SU-DHL-6 (cell line): ENCODE measurements at regions not wholly inside any gene's neighbourhood (a gene's known extent, or its start where the extent isn't known, plus 50 kb on each side); places are given as distances from the start of the nearest gene placed in this dataset.

Experiments used
- CTCF ChIP-seq: fragments of 200-600 bp; sonication (generic); IDR thresholded peaks from one replicate; pipeline ENCODE4 v1.5.1; 2017; ENCODE audit warnings: antibody characterized with exemption, mild to moderate bottlenecking, low read length, moderate library complexity; ENCODE audit not compliant: insufficient read depth, poor library complexity, severe bottlenecking
- EZH2phosphoT487 ChIP-seq: fragments of 200-600 bp; sonication (generic), shearing (Covaris generic); conservative IDR thresholded peaks from 2 replicates; pipeline ENCODE4 v1.6.1; 2018; ENCODE audit warnings: mild to moderate bottlenecking, antibody characterized with exemption, low read length, moderate library complexity, mixed read lengths

GRCh38 chr11:36736103-36736502 is 138.1 kb upstream of the RAG2 start:
- no peak for TF ChIP-seq CTCF
- TF ChIP-seq EZH2phosphoT487, result no peak
